Parathyroid adenoma (tissue), 2 donors: ENCODE measurements at regions not wholly inside any gene's neighbourhood (a gene's known extent, or its start where the extent isn't known, plus 50 kb on each side); places are given as distances from the start of the nearest gene placed in this dataset.

Experiments
- H2AFZ ChIP-seq: fragments of 300-600 bp; sonication (generic); one replicate; pipeline ENCODE4 v1.7.0; 2017; ENCODE audit warnings: antibody characterized with exemption, mild to moderate bottlenecking
- H3K27ac ChIP-seq: fragments of 300-600 bp; sonication (generic); one replicate; pipeline ENCODE4 v1.7.0; 2017
- H3K27me3 ChIP-seq: fragments of 300-600 bp; sonication (generic); one replicate; pipeline ENCODE4 v1.7.0; 2017; ENCODE audit warnings: low read length; ENCODE audit not compliant: control insufficient read depth, insufficient read depth
- H3K36me3 ChIP-seq: fragments of 300-600 bp; sonication (generic); one replicate; pipeline ENCODE4 v1.7.0; 2017; ENCODE audit warnings: low read length; ENCODE audit not compliant: control insufficient read depth, insufficient read depth
- H3K4me1 ChIP-seq: fragments of 300-600 bp; sonication (generic); one replicate; pipeline ENCODE4 v1.7.0; 2017; ENCODE audit warnings: control low read depth
- H3K4me2 ChIP-seq: fragments of 300-600 bp; sonication (generic); one replicate; pipeline ENCODE4 v1.7.0; 2017; ENCODE audit warnings: low read length
- H3K4me3 ChIP-seq: fragments of 300-600 bp; sonication (generic); one replicate; pipeline ENCODE4 v1.7.0; 2017; ENCODE audit warnings: low read depth, low read length
- H3K79me2 ChIP-seq: fragments of 300-600 bp; sonication (generic); one replicate; pipeline ENCODE4 v1.7.0; 2017; ENCODE audit warnings: control low read depth
- H3K9ac ChIP-seq: fragments of 300-600 bp; sonication (generic); one replicate; pipeline ENCODE4 v1.7.0; 2017; ENCODE audit warnings: mild to moderate bottlenecking
- H3K9me3 ChIP-seq: fragments of 300-600 bp; sonication (generic); one replicate; pipeline ENCODE4 v1.7.0; 2017; ENCODE audit warnings: low read length; ENCODE audit not compliant: control insufficient read depth
- TF ChIP-seq, protein P1 (sequence below): fragments of 300-600 bp; sonication (generic); IDR thresholded peaks from one replicate; pipeline ENCODE4 v1.7.0; 2017; ENCODE audit warnings: antibody characterized with exemption, mild to moderate bottlenecking
- donor health status: primary hyperparathyroidism.

DNA sequence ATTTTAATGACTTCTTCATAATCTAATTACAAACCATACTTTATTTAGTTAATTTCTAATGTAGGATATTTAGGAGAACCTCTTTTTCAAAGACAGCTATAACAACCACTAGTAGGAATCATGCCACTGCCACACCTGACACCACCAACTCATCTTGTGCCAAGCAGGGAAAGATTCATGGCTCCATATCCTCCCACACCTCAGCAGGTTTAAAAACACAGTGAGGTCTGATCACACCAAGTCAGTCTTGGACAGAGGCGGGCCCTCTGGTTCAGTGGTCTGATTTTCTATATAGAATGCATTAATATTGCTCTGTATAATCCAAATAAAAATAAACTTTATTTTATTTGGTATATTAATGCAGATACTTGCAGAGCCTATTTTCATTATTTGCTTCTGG lies 227.7 kb upstream of the TTC29 start:
- Histone ChIP-seq H3K4me3 (no peak overlapping the region), H3K27me3 (no peaks in the 10 kb centered on the region), H3K36me3 (no peaks in the 10 kb centered on the region), H3K4me2 (no peak overlapping the region), H3K4me1 (no peaks in the 10 kb centered on the region), H3K27ac (no peak overlapping the region), H2AFZ (no peak overlapping the region), H3K9me3 (no peaks in the 10 kb centered on the region), H3K79me2 (no peaks in the 10 kb centered on the region), H3K9ac (no peak overlapping the region)
- TF ChIP-seq, protein P1, sequence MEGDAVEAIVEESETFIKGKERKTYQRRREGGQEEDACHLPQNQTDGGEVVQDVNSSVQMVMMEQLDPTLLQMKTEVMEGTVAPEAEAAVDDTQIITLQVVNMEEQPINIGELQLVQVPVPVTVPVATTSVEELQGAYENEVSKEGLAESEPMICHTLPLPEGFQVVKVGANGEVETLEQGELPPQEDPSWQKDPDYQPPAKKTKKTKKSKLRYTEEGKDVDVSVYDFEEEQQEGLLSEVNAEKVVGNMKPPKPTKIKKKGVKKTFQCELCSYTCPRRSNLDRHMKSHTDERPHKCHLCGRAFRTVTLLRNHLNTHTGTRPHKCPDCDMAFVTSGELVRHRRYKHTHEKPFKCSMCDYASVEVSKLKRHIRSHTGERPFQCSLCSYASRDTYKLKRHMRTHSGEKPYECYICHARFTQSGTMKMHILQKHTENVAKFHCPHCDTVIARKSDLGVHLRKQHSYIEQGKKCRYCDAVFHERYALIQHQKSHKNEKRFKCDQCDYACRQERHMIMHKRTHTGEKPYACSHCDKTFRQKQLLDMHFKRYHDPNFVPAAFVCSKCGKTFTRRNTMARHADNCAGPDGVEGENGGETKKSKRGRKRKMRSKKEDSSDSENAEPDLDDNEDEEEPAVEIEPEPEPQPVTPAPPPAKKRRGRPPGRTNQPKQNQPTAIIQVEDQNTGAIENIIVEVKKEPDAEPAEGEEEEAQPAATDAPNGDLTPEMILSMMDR: no peak

DNA sequence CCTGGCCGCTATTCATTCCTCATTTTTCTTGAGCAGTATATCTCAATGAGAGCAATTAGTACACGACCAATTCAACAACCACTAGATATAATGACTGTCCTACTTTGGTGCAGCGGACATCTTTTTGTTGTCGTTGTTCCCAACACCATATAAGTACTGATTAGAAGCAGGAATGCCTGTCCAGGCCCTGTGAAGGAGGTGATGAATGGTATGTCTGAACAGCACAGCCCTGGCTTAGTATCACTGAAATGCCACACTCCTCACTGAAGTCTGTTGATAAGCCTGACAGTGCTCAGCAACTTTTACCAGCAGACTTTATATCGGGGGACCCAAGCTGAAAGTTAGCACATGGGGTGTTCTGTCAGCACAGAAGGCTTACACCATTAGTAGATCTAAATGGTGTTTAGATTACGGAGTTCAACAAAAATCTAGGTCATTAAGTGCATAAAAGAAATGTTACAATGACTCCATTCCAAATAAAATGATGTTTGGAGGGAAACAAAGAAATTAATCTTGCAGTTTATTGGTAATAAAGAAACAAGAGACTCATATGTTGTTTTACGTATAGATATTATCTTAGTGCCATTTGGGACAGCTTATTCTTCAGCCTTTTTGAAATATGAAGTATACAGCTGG lies 228.3 kb upstream of the TTC29 start:
- H3K27me3 ChIP-seq: no peaks in the 10 kb centered on the region
- H3K9me3 ChIP-seq: no peaks in the 10 kb centered on the region
- H3K79me2 ChIP-seq: no peaks in the 10 kb centered on the region
- no peaks in the 10 kb centered on the region for H3K4me1 ChIP-seq
- no peak overlapping the region for H3K4me3 ChIP-seq
- no peak overlapping the region for H3K27ac ChIP-seq
- H2AFZ ChIP-seq: no peak overlapping the region
- TF ChIP-seq, protein P1: no peak
- H3K36me3 ChIP-seq: no peaks in the 10 kb centered on the region
- no peak overlapping the region for H3K9ac ChIP-seq
- H3K4me2 ChIP-seq: no peak overlapping the region

DNA sequence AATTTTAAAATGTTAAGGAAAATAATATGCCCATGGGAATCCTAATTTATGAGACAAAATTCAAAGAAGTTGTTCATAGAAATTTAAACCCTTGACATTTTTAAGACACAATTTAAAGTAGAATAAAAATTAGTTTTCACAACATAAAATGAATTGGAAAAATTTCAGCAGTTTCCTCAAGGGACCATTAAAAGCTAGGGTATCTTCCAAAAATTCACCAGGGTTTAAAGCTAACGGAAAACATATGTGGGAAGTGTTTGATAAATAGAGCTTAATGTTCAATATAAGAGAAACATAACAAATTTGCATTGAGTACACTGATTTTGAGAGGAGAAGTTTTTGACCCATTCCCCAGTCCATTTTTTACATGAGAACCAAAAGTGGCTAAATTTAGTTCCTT lies 228.9 kb upstream of the TTC29 start:
- no peaks in the 10 kb centered on the region for H3K27me3 ChIP-seq
- no peak overlapping the region for H3K9ac ChIP-seq
- no peak overlapping the region for H2AFZ ChIP-seq
- no peaks in the 10 kb centered on the region for H3K9me3 ChIP-seq
- no peaks in the 10 kb centered on the region for H3K36me3 ChIP-seq
- H3K4me1 ChIP-seq: no peaks in the 10 kb centered on the region
- H3K27ac ChIP-seq: no peak overlapping the region
- TF ChIP-seq, protein P1: no peak
- no peak overlapping the region for H3K4me2 ChIP-seq
- no peaks in the 10 kb centered on the region for H3K79me2 ChIP-seq
- H3K4me3 ChIP-seq: no peak overlapping the region

DNA sequence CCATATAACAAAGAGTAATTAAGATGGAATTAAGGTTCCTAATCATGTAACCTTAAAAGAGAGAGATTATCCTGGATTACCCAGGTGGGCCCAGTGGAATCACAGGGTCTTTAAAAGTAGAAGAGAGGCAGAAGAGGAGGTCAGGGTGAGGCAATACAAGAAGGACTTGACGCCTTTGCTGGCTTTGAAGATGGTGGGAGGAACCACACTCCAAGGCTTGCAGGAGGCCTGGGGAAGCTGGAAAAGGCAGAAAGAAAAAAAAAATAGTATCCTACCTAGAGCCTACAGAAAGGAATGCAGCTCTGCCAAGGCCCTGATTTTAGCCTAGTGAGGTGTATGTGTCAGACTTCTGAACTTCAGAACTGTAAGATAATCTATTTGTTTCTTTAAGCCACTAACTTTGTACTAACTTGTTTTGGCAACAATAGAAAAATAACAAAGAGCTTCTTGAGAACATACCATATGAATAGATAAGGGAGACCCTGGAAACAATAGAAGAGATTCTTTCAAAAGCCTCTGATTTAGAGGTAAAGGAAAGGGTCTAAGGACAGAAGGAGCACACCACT lies 229.9 kb upstream of the TTC29 start:
- H3K79me2 ChIP-seq: no peaks in the 10 kb centered on the region
- H3K36me3 ChIP-seq: no peaks in the 10 kb centered on the region
- no peak overlapping the region for H2AFZ ChIP-seq
- no peak overlapping the region for H3K9ac ChIP-seq
- no peak overlapping the region for H3K27ac ChIP-seq
- H3K4me1 ChIP-seq: no peaks in the 10 kb centered on the region
- no peak overlapping the region for H3K4me3 ChIP-seq
- H3K27me3 ChIP-seq: no peaks in the 10 kb centered on the region
- H3K9me3 ChIP-seq: no peaks in the 10 kb centered on the region
- no peak overlapping the region for H3K4me2 ChIP-seq
- TF ChIP-seq, protein P1: no peak

DNA sequence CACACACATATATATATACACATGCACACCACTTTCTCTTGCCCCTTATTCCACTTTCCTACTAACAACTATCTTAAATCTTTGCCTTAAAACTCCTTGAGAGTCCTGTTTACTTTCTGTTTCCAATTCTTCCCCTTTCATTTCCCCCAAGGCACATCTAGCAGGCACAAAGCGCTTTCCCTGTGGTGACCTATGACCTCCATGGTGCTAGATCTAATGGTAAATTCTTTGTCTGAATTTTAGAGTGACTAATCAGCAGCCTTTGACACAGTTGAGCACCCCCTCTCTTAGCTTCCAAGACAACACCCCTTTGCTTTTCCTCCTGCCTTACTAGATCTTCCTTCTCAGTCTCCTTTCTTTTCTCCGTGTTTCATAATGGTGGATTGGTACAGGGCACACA lies 236.4 kb upstream of the TTC29 start:
- no peak overlapping the region for H3K4me3 ChIP-seq
- H3K9ac ChIP-seq: no peak overlapping the region
- no peak overlapping the region for H2AFZ ChIP-seq
- TF ChIP-seq, protein P1: no peak
- H3K36me3 ChIP-seq: no peaks in the 10 kb centered on the region
- no peak overlapping the region for H3K4me2 ChIP-seq
- no peak overlapping the region for H3K27ac ChIP-seq
- H3K27me3 ChIP-seq: no peaks in the 10 kb centered on the region
- H3K79me2 ChIP-seq: no peaks in the 10 kb centered on the region
- H3K9me3 ChIP-seq: no peaks in the 10 kb centered on the region
- no peaks in the 10 kb centered on the region for H3K4me1 ChIP-seq
